GM18511 (cell line): ENCODE measurements at regions not wholly inside any gene's neighbourhood (a gene's known extent, or its start where the extent isn't known, plus 50 kb on each side); places are given as distances from the start of the nearest gene placed in this dataset.

Experiments used
- ATAC-seq: cut with Tn5 transposase; IDR thresholded peaks from one replicate; pipeline ENCODE4 v1.9.1; 2021; ENCODE audit warnings: mild to moderate bottlenecking, moderate library complexity; ENCODE audit not compliant: unreplicated experiment

DNA sequence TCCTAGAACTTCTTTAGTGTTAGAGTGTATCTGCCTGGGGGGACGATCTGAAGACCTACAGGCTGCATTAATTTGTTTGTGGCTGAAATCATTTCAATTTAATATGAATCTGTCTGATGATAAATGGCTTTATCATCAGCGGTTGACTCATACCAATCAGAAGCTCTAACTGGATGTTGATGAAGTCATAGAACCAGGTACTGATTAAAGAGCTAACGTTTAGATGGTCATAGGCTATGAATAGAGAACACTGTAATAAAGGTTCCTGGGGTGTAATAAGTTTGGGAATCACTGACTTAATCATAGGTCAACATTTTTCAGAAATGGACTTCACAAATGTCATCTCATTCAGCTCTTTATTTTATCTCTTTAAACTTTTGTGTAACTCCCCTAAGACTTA is 329.9 kb downstream of the MSX2 start:
- no peak for ATAC-seq

- ATAC-seq: no peak
Observed at GRCh38 chr5:175052351-175052750, 328.0 kb downstream of the MSX2 start.

DNA sequence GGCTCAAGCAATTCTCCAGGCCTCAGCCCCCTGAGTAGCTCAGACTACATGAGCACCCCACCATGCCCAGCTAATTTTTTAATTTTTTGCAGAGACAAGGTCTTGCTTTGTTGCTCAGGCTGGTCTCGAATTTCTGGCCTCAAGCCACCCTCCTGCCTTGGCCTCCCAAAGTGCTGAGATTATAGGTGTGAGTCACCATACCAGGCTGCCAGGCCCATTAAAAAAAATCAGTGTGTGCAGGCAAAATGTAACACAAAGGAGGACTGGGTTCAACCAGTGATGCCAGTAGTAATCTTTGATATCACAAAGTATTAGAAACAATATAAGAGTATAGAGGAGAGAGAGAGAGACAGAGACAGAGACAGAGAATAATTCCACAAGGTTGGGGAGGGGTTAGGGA is 322.7 kb downstream of the MSX2 start:
- ATAC-seq: no peak

GRCh38 chr5:175045820-175046219 is 321.4 kb downstream of the MSX2 start:
- no peak for ATAC-seq

GRCh38 chr5:175037820-175038219 is 313.4 kb downstream of the MSX2 start:
- ATAC-seq: no peak

- ATAC-seq: no peak
Observed at GRCh38 chr5:175035882-175036533, 311.6 kb downstream of the MSX2 start.

DNA sequence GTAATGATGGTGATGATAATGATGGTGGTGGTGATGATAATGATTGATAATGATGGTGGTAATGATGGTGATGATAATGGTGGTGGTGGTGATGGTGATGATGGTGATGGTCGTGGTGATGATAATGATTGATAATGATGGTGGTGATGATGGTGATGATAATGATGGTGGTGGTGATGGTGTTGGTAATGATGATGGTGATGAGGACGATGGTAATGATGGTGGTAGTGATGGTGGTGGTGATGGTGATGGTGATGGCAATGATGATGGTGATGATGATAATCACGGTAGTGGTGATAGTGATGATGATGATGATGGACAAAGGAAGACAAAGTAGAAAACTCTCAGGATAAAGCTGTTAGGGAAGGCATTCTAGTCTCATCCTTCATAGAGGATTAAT is 310.5 kb downstream of the MSX2 start:
- no peak for ATAC-seq

DNA sequence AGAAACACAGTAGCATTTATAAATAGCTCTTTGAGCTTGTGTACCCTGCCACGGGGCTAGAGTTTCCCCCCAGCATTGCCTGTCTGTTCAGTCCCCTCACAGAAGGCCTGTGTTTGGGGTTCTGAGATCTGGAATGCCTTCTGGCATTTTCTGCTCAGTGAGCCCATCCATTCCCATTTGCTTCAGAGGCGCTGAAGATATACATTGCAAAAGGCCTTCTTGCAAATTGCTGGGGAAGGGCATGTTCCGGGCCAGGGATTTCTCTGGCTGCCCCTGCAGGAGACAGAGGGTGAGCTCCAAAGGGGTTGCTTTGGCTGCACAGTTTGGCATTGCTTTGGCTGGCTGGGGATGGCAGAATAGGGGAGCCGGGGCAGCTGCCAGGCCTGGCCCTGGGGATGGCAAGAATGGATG is 308.4 kb downstream of the MSX2 start:
- ATAC-seq: no peak

- ATAC-seq: no peak
Observed at GRCh38 chr5:175032013-175032412, 307.6 kb downstream of the MSX2 start.

DNA sequence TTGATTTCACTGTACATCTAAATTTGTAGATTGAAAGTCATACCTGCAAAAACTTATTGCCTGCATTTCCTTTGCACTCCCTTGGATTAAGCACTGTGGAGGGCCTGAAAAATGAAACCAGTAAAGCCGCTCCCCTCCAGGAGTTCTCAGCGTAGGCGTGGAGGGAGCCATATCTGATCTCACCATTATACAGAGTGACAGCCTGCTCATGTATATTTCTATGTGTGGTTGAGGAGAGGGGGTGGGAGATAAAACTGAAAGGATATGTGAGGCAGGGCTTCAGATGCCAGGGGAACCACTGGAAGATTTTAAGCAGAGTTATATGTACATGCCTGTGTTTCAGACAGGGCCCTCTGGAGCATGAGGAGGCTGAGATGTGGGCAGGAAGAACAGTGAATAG is 303.0 kb downstream of the MSX2 start:
- ATAC-seq: no peak

DNA sequence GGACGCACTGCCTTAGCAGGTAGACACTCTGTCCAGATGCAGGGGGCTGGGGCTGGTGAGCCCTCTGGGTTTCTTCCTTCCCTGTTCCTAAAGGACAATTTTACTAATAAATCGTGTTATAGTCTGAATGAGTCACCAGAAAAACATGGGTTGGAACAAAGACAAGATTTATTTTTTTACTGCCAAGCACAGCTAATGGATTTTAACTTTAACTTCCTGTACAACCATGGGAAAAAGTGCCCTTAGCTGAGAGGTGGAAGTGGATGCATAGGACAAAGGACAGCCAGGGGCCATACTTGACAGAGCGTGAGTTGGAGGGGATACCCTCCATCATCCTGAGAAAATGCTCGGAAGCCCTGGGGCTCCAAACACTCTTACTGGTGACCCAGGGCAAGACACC is 300.7 kb downstream of the MSX2 start:
- ATAC-seq: no peak

DNA sequence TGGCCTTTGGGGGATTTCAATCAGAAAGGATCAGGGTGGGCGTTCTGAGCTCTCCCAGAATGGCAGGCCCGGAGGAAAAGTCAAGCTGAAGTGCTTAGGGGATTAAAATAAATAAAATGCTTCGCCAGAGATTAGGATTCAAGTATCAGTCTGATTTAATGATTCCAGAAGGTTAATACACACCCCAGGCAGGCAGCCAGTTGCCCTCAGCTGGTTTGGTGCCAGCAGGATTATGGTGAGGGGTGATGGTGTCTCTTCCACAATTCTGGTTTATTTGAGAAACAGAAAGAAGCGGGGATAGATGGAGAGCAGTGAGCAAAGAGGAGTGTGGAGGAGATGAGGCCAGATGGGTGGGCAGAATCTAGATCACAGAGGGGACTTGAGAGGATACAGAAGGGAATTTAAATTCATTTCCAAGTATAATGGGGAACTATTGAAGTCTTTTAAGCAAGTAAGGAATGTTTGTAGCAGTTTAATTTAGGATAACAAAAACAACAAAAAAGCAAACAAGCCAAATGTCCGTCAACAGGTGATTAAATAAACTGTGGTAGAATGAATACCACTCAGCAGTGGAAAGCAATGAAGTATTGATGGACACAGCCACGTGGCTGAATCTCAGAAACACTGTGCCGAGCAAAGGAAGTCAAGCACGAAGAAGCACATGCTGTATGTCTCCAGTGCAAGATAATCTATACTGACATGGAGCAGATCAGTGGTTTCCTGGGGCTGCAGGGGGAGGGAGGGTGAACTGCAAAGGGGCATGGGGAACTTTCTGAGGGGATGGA is 297.7 kb downstream of the MSX2 start:
- ATAC-seq: no peak

- no peak for ATAC-seq
Observed at GRCh38 chr5:175021321-175021720, 296.9 kb downstream of the MSX2 start.

- ATAC-seq: no peak
Observed at GRCh38 chr5:175015028-175015685, 290.8 kb downstream of the MSX2 start.

DNA sequence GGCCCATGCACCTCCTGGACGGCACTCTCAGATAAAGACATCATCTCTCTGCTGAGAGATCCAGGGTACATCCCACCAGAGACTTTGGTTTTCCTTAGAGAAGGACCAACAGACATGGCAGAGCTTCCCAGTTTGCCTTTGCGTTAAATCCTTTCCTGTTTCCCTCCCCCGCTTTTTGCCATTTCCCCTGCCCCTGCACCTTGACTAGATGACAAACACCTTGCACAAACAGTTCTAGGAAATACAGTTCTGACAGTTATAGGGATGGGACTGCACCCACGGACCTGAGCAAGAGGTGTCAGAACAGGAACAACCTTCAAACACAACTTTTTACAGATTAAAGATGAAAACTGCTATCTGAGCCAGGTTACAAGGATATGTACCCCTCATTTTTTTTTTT is 288.9 kb downstream of the MSX2 start:
- ATAC-seq: no peak

GRCh38 chr5:175012267-175012666 is 287.9 kb downstream of the MSX2 start:
- ATAC-seq: no peak

DNA sequence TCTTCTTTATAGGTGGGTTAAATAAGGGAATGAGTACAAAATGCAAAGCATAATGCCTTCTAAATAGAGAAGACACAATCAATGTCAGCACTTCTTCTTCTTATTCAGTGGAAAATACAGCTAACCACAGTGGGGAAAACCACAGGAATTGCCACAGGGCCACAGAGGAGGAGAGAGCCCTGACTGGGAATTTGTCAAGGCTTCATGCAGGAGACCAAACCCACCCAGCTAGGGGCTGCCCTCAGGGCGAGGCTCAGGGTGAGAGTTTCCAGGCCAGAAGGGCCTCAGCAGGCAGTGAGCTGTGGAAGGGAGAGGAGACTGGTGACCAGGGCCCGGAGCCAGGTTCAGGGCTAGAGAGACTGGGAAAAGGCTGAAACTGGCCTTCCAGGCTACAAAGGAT is 279.1 kb downstream of the MSX2 start:
- no peak for ATAC-seq

DNA sequence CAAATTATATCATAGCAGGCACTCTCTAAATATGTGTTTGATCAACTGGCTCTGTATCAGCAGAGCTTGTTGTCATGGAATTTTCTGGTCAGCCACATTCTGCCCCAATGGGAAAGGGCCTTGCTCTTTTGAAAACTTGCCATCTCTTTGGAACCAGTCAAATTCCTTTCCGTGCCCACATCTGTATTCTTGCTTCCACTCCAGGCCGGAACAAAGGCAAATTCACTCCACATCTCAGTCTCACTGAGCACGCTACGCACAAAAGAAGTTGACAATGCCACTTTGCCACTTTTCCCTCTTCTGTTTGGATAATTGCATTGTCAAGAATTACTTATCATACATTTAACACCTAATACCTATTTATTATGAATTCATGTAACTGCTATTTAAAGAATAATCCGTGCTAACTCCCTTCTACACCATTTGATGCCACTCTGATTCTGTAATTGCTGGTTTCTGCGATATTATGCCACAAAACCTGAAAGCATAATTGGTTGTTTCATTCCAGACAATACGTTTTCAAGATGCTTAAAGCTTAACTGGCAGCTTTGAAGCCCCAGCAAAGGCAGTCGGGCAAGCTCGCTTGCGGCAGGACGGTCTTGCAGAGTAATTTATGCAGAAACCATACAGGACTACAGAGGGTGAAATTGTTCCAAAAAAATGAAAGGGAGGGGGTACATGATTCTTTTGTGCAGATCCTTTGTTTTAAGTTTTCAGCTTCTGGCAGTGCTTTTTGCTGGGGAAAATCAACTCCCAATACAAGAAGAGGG is 277.7 kb downstream of the MSX2 start:
- no peak for ATAC-seq

- no peak for ATAC-seq
Observed at GRCh38 chr5:175001311-175001710, 276.9 kb downstream of the MSX2 start.

DNA sequence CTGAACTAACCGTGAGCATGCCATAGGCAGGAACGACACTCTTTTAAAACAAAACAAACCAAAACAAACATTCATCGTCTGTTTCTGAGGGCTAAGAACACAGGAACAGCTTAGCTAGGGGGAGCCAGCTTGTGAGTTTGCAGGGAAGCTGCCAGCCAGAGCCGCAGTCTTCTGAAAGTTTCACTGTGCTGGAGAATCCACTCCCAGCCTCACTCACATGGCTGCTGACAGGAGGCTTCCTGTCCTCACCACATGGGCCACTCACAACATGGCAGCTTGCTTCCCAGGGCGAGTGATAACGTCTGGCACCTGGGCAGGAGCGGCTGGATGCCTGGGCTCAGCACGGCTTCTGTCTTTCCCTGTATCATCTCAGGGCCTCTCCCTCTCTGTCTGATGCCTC is 275.2 kb downstream of the MSX2 start:
- ATAC-seq: no peak

DNA sequence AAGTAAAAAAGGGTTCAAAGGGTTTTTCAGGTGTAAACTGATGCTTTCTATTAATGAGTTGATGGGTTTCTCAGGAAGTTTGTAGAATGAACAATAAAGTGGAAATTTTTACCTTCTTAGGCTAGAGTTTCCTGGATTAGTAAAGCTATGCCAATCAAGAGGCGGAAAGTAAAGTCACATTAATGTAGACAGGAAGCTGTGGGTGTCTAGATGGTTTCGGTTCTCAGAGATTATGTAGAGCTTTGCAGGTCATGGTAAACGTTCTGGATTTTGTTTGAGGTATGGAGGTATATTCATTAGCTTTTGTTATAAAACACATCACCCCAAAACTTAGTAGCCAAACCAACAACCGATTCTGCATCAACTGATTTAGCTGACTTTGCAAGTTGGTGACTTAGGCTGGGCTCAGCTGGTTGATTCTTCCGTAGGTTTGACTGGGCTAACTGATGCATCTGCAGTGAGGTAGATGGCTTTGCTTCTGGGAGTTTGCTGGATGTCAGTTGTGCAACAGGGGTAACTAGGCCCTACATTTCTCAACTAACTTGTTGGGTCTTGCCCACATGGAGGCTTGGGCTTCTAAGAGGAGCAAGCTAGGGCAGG is 273.8 kb downstream of the MSX2 start:
- no peak for ATAC-seq
